ENCODE measurements at regions not wholly inside any gene's neighbourhood (a gene's known extent, or its start where the extent isn't known, plus 50 kb on each side); places are given as distances from the start of the nearest gene placed in this dataset.

DNA sequence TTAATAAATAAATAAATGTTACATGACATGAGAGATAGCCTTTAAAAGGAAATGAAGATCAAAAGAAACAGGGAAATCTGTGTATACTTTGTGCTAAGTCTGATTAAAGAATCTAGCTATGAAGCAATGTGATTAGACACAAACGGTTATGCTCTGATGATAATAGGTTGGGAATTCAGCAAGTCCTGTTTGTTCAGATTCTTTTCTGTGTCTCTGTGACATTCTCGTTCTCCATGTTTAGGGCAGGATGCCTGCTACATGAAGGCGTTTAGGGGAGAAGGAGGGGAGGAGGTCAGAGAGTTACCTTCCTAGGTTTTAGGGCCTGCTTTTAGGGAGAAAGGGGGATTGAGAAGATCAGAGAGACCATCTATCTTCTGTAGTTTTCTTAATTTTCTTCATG is 555.3 kb downstream of the DNAJB9 start:
- no peak for DNase-seq (ENCODE audit: low spot score in 2 of 2)
- no peak overlapping the region for H3K4me3 ChIP-seq (ENCODE audit: low read depth, poor library complexity, severe bottlenecking)
- intact Hi-C loops (cut with DNase I; ENCODE audit: low total_unique reads), result no loop called here
- TF ChIP-seq CTCF (IDR thresholded peaks at IDR 0.05), result no peak
- TF ChIP-seq POLR2A (IDR thresholded peaks at IDR 0.05), result no peak
- 48 to 53% methylated on average over 3 of the region's 3 CpGs for WGBS, 2 donors

- no peak for TF ChIP-seq POLR2A (IDR thresholded peaks at IDR 0.05)
- TF ChIP-seq CTCF (IDR thresholded peaks at IDR 0.05), result no peak
- DNase-seq (ENCODE audit: low spot score in 2 of 2), result no peak
- 50 to 61% methylated on average over 2 of the region's 2 CpGs for WGBS, 2 donors
- no peak overlapping the region for H3K4me3 ChIP-seq (ENCODE audit: low read depth, poor library complexity, severe bottlenecking)
- intact Hi-C loops (cut with DNase I; ENCODE audit: low total_unique reads), result no loop called here
These were observed 556.9 kb downstream of the DNAJB9 start for GRCh38 chr7:109126404-109127050.

- intact Hi-C loops (cut with DNase I; ENCODE audit: low total_unique reads), result no loop called here
- DNase-seq (ENCODE audit: low spot score in 2 of 2), result no peak
- H3K4me3 ChIP-seq (ENCODE audit: low read depth, poor library complexity, severe bottlenecking), result no peak overlapping the region
- no peak for TF ChIP-seq CTCF (IDR thresholded peaks at IDR 0.05)
- no peak for TF ChIP-seq POLR2A (IDR thresholded peaks at IDR 0.05)
- 69 to 89% methylated on average over 1 of the region's 1 CpG for WGBS, 2 donors
These were observed 557.5 kb downstream of the DNAJB9 start for GRCh38 chr7:109127145-109127544.

DNA sequence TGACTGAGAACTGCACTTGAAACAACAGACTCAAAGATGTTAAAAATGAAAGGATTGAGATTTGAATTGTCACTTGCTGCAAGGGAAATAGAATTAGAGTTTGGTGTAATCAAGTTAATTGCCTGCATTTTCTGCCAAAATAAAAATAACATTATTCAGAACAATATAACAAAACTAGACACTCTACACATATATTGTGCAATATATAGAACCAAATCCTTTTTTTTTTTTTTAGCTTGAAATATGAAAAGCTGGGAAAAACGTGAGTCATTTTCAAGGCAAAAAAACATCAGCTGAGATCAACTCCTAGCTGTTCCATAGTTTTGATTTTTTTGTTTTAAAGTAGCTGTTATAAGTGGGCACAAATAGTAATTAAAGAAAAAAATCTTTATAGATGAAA is 561.5 kb downstream of the DNAJB9 start:
- WGBS, 2 donors, result 17 to 27% methylated on average over 1 of the region's 1 CpG
- intact Hi-C loops (cut with DNase I; ENCODE audit: low total_unique reads), result no loop called here

DNA sequence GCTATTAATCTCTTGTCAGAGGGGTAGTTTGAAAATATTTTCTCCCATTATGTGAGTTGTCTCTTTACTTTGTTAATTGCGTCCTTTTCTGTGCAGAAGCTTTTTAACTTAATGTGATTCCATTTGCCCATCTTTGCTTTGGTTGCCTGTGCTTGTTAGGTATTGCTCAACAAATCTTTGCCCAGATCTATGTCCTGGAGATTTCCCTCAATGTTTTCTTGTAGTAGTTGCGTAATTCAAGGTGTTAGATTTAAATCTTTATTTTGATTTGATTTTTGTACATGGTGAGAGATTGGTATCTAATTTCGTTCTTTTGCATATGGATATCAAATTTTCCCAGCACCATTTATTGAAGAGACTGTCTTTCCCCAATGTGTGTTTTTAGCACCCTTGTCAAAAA is 567.2 kb downstream of the DNAJB9 start:
- no peak overlapping the region for H3K4me3 ChIP-seq (ENCODE audit: low read depth, poor library complexity, severe bottlenecking)
- WGBS, 2 donors, result 72 to 84% methylated on average over 3 of the region's 3 CpGs
- no peak for DNase-seq (ENCODE audit: low spot score in 2 of 2)
- intact Hi-C loops (cut with DNase I; ENCODE audit: low total_unique reads), result no loop called here
- TF ChIP-seq CTCF (IDR thresholded peaks at IDR 0.05), result no peak

More for the DNA sequence above, 561.5 kb downstream of the DNAJB9 start:
- no peak for DNase-seq (ENCODE audit: low spot score in 2 of 2)
- TF ChIP-seq POLR2A (IDR thresholded peaks at IDR 0.05) (no peak), CTCF (IDR thresholded peaks at IDR 0.05) (no peak)
- H3K4me3 ChIP-seq (ENCODE audit: low read depth, poor library complexity, severe bottlenecking), result no peak overlapping the region

DNA sequence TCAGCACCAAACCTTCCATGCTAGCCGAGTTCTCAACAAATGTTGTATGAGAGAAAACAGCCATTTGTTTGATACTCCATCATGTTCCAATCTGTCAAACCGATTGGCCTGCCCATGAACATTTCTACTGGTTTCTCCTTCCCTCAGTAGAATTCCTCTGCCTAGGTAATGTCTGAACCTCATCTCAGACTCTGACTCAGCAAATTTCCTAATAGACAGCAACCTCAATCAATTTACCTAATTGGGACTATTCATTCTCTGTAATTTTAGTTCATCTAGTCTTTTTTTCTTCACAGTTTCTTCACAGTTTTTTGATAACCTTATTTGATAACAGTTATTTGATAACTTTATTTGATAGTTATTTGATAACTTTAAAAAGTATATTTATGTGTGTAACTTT is 585.1 kb downstream of the DNAJB9 start:
- DNase-seq (ENCODE audit: low spot score in 2 of 2), result no peak
- intact Hi-C loops (cut with DNase I; ENCODE audit: low total_unique reads), result no loop called here
- 64 to 69% methylated on average over 2 of the region's 2 CpGs for WGBS, 2 donors
- H3K4me3 ChIP-seq (ENCODE audit: low read depth, poor library complexity, severe bottlenecking), result no peak overlapping the region
- no peak for TF ChIP-seq CTCF (IDR thresholded peaks at IDR 0.05)
- TF ChIP-seq POLR2A (IDR thresholded peaks at IDR 0.05), result no peak

Measured in lower leg skin (tissue), 4 donors.